ENCODE measurements at regions not wholly inside any gene's neighbourhood (a gene's known extent, or its start where the extent isn't known, plus 50 kb on each side); places are given as distances from the start of the nearest gene placed in this dataset.

GRCh38 chr7:118720632-118721031, 496.1 kb downstream of the ANKRD7 start:
- no peak overlapping the region for H3K4me2 ChIP-seq (ENCODE audit: low read length)
- no peak overlapping the region for H3K9ac ChIP-seq (ENCODE audit: low read length)
- no peaks in the 10 kb centered on the region for H4K20me1 ChIP-seq (ENCODE audit: insufficient read depth)
- H3K9me2 ChIP-seq (ENCODE audit: insufficient read depth, low read length), result no peaks in the 10 kb centered on the region
- H3K27me3 ChIP-seq (ENCODE audit: insufficient read depth, low read depth, low read length), result no peaks in the 10 kb centered on the region
- H3F3A ChIP-seq (ENCODE audit: insufficient read depth, low read length, poor library complexity, severe bottlenecking), result no peaks in the 10 kb centered on the region
- H3K79me2 ChIP-seq (replicated peaks; ENCODE audit: insufficient read depth, low read length), result no peaks in the 10 kb centered on the region
- no peak overlapping the region for H3K4me3 ChIP-seq (ENCODE audit: low read length)
- no peak overlapping the region for H3K27ac ChIP-seq (ENCODE audit: low read length)
- H2AFZ ChIP-seq (ENCODE audit: low read depth, low read length), result no peak overlapping the region
- no peaks in the 10 kb centered on the region for H3K36me3 ChIP-seq (ENCODE audit: insufficient read depth, low read length)
- TF ChIP-seq CTCF (IDR thresholded peaks at IDR 0.05; ENCODE audit: poor library complexity, severe bottlenecking) (no peak), MXI1 (conservative IDR thresholded peaks at IDR 0.05; ENCODE audit: poor library complexity, severe bottlenecking) (no peak), SMC3 (conservative IDR thresholded peaks at IDR 0.05; ENCODE audit: poor library complexity) (no peak), EZH2 (IDR thresholded peaks at IDR 0.05; ENCODE audit: borderline replicate concordance, insufficient read depth, low read length, poor library complexity, severe bottlenecking) (no peak), POLR2AphosphoS5 (IDR thresholded peaks at IDR 0.05) (no peak), REST (IDR thresholded peaks at IDR 0.05; ENCODE audit: borderline replicate concordance) (no peak), EP300 (conservative IDR thresholded peaks at IDR 0.05; ENCODE audit: poor library complexity, severe bottlenecking) (no peak), TAF1 (IDR thresholded peaks at IDR 0.05; ENCODE audit: low read depth) (no peak), RAD21 (conservative IDR thresholded peaks at IDR 0.05) (no peak)
- H3K9me3 ChIP-seq (ENCODE audit: low read length), result no peaks in the 10 kb centered on the region

GRCh38 chr7:118731854-118732253, 507.4 kb downstream of the ANKRD7 start:
- no peak overlapping the region for H2AFZ ChIP-seq (ENCODE audit: low read depth, low read length)
- H3K9me3 ChIP-seq (ENCODE audit: low read length), result no peaks in the 10 kb centered on the region
- H3F3A ChIP-seq (ENCODE audit: insufficient read depth, low read length, poor library complexity, severe bottlenecking), result no peaks in the 10 kb centered on the region
- no peak overlapping the region for H3K9ac ChIP-seq (ENCODE audit: low read length)
- no peak overlapping the region for H3K4me3 ChIP-seq (ENCODE audit: low read length)
- H4K20me1 ChIP-seq (ENCODE audit: insufficient read depth), result no peaks in the 10 kb centered on the region
- no peak overlapping the region for H3K27ac ChIP-seq (ENCODE audit: low read length)
- H3K4me2 ChIP-seq (ENCODE audit: low read length), result no peak overlapping the region
- no peaks in the 10 kb centered on the region for H3K36me3 ChIP-seq (ENCODE audit: insufficient read depth, low read length)
- TF ChIP-seq REST (IDR thresholded peaks at IDR 0.05; ENCODE audit: borderline replicate concordance) (no peak), EZH2 (IDR thresholded peaks at IDR 0.05; ENCODE audit: borderline replicate concordance, insufficient read depth, low read length, poor library complexity, severe bottlenecking) (no peak), RAD21 (conservative IDR thresholded peaks at IDR 0.05) (no peak), POLR2AphosphoS5 (IDR thresholded peaks at IDR 0.05) (no peak), MXI1 (conservative IDR thresholded peaks at IDR 0.05; ENCODE audit: poor library complexity, severe bottlenecking) (no peak), TAF1 (IDR thresholded peaks at IDR 0.05; ENCODE audit: low read depth) (no peak), CTCF (IDR thresholded peaks at IDR 0.05; ENCODE audit: poor library complexity, severe bottlenecking) (no peak), EP300 (conservative IDR thresholded peaks at IDR 0.05; ENCODE audit: poor library complexity, severe bottlenecking) (no peak), SMC3 (conservative IDR thresholded peaks at IDR 0.05; ENCODE audit: poor library complexity) (no peak)
- no peaks in the 10 kb centered on the region for H3K79me2 ChIP-seq (replicated peaks; ENCODE audit: insufficient read depth, low read length)
- no peaks in the 10 kb centered on the region for H3K9me2 ChIP-seq (ENCODE audit: insufficient read depth, low read length)
- no peaks in the 10 kb centered on the region for H3K27me3 ChIP-seq (ENCODE audit: insufficient read depth, low read depth, low read length)

All from neural cell (in vitro differentiated cells).